MM.1S (cell line): ENCODE measurements at regions not wholly inside any gene's neighbourhood (a gene's known extent, or its start where the extent isn't known, plus 50 kb on each side); places are given as distances from the start of the nearest gene placed in this dataset.

Experiments
- CTCF ChIP-seq: fragments of 300-600 bp; sonication (generic); IDR thresholded peaks from 2 replicates; pipeline ENCODE4 v1.5.1; 2016; ENCODE audit warnings: antibody characterized with exemption, low read length, mixed read lengths
- EZH2phosphoT487 ChIP-seq: fragments of 300-600 bp; sonication (generic); IDR thresholded peaks from 2 replicates; pipeline ENCODE4 v1.6.1; 2018; ENCODE audit warnings: antibody characterized with exemption, low read length

GRCh38 chr18:7516266-7517117 lies 50.6 kb upstream of the PTPRM start:
- TF ChIP-seq CTCF (no peak), EZH2phosphoT487 (no peak)
